ENCODE measurements at regions not wholly inside any gene's neighbourhood (a gene's known extent, or its start where the extent isn't known, plus 50 kb on each side); places are given as distances from the start of the nearest gene placed in this dataset.

GRCh38 chrX:94089149-94089548 is 415.1 kb downstream of the FAM133A start:
- ChIA-PET CTCF (ENCODE audit: partially characterized antibody) (no interaction called here), POLR2A (ENCODE audit: partially characterized antibody) (no interaction called here)
- no peak overlapping the region for H2BK120ac ChIP-seq (replicated peaks; ENCODE audit: low read depth, low read length)
- H3K27me3 ChIP-seq (replicated peaks in 1 of 4; ENCODE audit: control insufficient read depth in 3 of 4, extremely low read depth in 1 of 4, insufficient read depth in 3 of 4, low read length in 3 of 4), result no peaks in the 10 kb centered on the region
- H4K91ac ChIP-seq (replicated peaks; ENCODE audit: insufficient read length, low read length), result no peak overlapping the region
- FAIRE-seq, result no peak
- H3K79me2 ChIP-seq (ENCODE audit: control insufficient read depth in 1 of 2, insufficient read depth in 2 of 2, low read length in 2 of 2), result no peaks in the 10 kb centered on the region
- no peaks in the 10 kb centered on the region for H4K20me1 ChIP-seq (replicated peaks in 1 of 2; ENCODE audit: control insufficient read depth in 1 of 2, insufficient read depth in 2 of 2, low read length in 2 of 2)
- H3K4me2 ChIP-seq (ENCODE audit: insufficient read depth in 1 of 2, low read depth in 2 of 2, low read length in 2 of 2), result no peak overlapping the region
- no peak overlapping the region for H3K9ac ChIP-seq (replicated peaks in 1 of 4; ENCODE audit: extremely low read depth in 1 of 4, low read depth in 3 of 4, low read length in 3 of 4)
- no peak overlapping the region for H4K5ac ChIP-seq (ENCODE audit: insufficient read length, low read depth, low read length)
- no peak overlapping the region for H3K4ac ChIP-seq (replicated peaks; ENCODE audit: insufficient read length, low read depth, low read length)
- H2AK5ac ChIP-seq (ENCODE audit: low read depth, low read length), result no peak overlapping the region
- no peak for DNase-seq (ENCODE audit: low read depth in 1 of 2, low spot score in 2 of 2)
- H2BK20ac ChIP-seq (ENCODE audit: low read length), result no peak overlapping the region
- no peaks in the 10 kb centered on the region for H3K36me3 ChIP-seq (ENCODE audit: control insufficient read depth in 2 of 4, insufficient read depth in 4 of 4, low read length in 3 of 4)
- H3K18ac ChIP-seq (ENCODE audit: extremely low read depth, low read length), result no peak overlapping the region
- H3K23ac ChIP-seq (ENCODE audit: insufficient read length), result no peak overlapping the region
- no peaks in the 10 kb centered on the region for H3K23me2 ChIP-seq (ENCODE audit: low read depth, low read length)
- H3K27ac ChIP-seq (ENCODE audit: low read depth, low read length), result no peak overlapping the region
- no peak overlapping the region for H3K56ac ChIP-seq (replicated peaks; ENCODE audit: insufficient read length, low read depth, low read length)
- H4K8ac ChIP-seq (ENCODE audit: extremely low read depth, insufficient read depth, low read length), result no peak overlapping the region
- H2BK12ac ChIP-seq (ENCODE audit: low read depth, low read length), result no peak overlapping the region
- TF ChIP-seq HDAC6 (IDR thresholded peaks at IDR 0.05; ENCODE audit: low read depth, low read length) (no peak), FOSL1 (IDR thresholded peaks at IDR 0.05; ENCODE audit: insufficient read depth, low read depth, low read length) (no peak), USF2 (IDR thresholded peaks at IDR 0.05; ENCODE audit: low read length) (no peak), ATF2 (IDR thresholded peaks at IDR 0.05; ENCODE audit: low read length) (no peak), NRF1 (IDR thresholded peaks at IDR 0.05; ENCODE audit: low read depth, low read length) (no peak), SAP30 (IDR thresholded peaks at IDR 0.05; ENCODE audit: insufficient read depth, insufficient replicate concordance, low read length) (no peak), POU5F1 (IDR thresholded peaks at IDR 0.05; ENCODE audit: low read depth, low read length) (no peak), KDM4A (IDR thresholded peaks at IDR 0.05; ENCODE audit: low read depth, low read length, severe bottlenecking) (no peak), JUN (IDR thresholded peaks at IDR 0.05; ENCODE audit: low read depth, low read length) (no peak), SP2 (IDR thresholded peaks at IDR 0.05; ENCODE audit: low read length) (no peak)
- H3K9me3 ChIP-seq (ENCODE audit: insufficient read depth in 2 of 2, low read depth in 1 of 2, low read length in 1 of 2), result no peaks in the 10 kb centered on the region
- H3K79me1 ChIP-seq (ENCODE audit: low read depth, low read length), result no peaks in the 10 kb centered on the region
- H3K14ac ChIP-seq (ENCODE audit: insufficient read length), result no peak overlapping the region
- no peak overlapping the region for H2BK5ac ChIP-seq (ENCODE audit: low read depth, low read length)
- H3K4me1 ChIP-seq (replicated peaks in 1 of 4; ENCODE audit: control insufficient read depth in 3 of 4, insufficient read depth in 4 of 4, low read length in 3 of 4), result no peaks in the 10 kb centered on the region
- no peak overlapping the region for H2AFZ ChIP-seq (ENCODE audit: low read length)
- H2BK15ac ChIP-seq (ENCODE audit: low read length), result no peak overlapping the region
- WGBS, 2 experiments (ENCODE audit: extremely low coverage in 1 of 2, insufficient coverage in 1 of 2, insufficient read length in 1 of 2, insufficient replicate concordance in 2 of 2, low coverage in 1 of 2, low lambda C conversion rate in 2 of 2, missing lambda C conversion rate in 1 of 2), result 85% methylated on average over 1 of the region's 1 CpG; no CpG with 5 or more reads in 1 of the 2 experiments
- H3K4me3 ChIP-seq (ENCODE audit: extremely low read depth in 1 of 4, insufficient read depth in 2 of 4, low read depth in 3 of 4, low read length in 4 of 4), result no peak overlapping the region

Data from H1 (cell line).